K562 (cell line): ENCODE measurements at regions not wholly inside any gene's neighbourhood (a gene's known extent, or its start where the extent isn't known, plus 50 kb on each side); places are given as distances from the start of the nearest gene placed in this dataset.

Experiments
- ATAC-seq: fragments of 200-7000 bp; cut with Tn5 transposase; 3 replicates; pipeline ENCODE4 v1.9.1; 2020; ENCODE audit warnings: moderate library complexity
- BruUV-seq: library from RNA; stranded (reverse); fragments of 400-500 nt; replicated peaks from 2 replicates; lab custom pipeline; 2021; lab: Mats Ljungman, UMichigan
- CTCF ChIA-PET: fragments of 300-600 bp; formaldehyde crosslinking; extraction: SDS; loops from one replicate; lab custom pipeline; 2021; ENCODE audit warnings: low intra/inter-chr PET ratio; lab: Yijun Ruan, JAX
- POLR2A ChIA-PET: fragments of 300-600, 350-650 bp; sonication (Branson Sonifier 250); formaldehyde crosslinking; extraction: SDS; loops from one replicate; lab custom pipeline; 2021; ENCODE audit warnings: antibody characterized with exemption, inconsistent platforms; lab: Yijun Ruan, JAX
- DNase-seq, 4 experiments: peaks; one replicate each; pipeline versions ENCODE4 v3.0.0 to v3.0.0-alpha.2; 2011 to 2018; ENCODE audit warnings: low spot score in 3 of 4, mixed read lengths in 3 of 4; ENCODE audit errors: extremely low read depth in 1 of 4
- FAIRE-seq: peaks from 2 replicates; lab custom pipeline; 2011; peaks lifted over from hg19 to GRCh38; lab: Jason Lieb, UNC
- H2AFZ ChIP-seq: 2 replicates; pipeline ENCODE4 v1.6.0; 2011; ENCODE audit warnings: low read depth, low read length, control low read depth, inconsistent platforms
- H3K27ac ChIP-seq: fragments of 200-600 bp; 3 replicates; pipeline ENCODE4 v1.8.0; 2011; ENCODE audit warnings: low read depth, mild to moderate bottlenecking, control low read depth, inconsistent platforms, low read length, moderate library complexity, mixed read lengths; ENCODE audit errors: extremely low read depth
- H3K27me3 ChIP-seq, 2 experiments: fragments of 300-600 bp in 1 of 2; 2 replicates in 1 of 2; 3 replicates in 1 of 2; pipeline versions ENCODE4 v1.6.0 to v1.8.0; 2011; ENCODE audit warnings: inconsistent platforms in 2 of 2, low read length in 2 of 2, mild to moderate bottlenecking in 1 of 2, mixed read lengths in 1 of 2, moderate library complexity in 1 of 2; ENCODE audit not compliant: control insufficient read depth in 2 of 2, insufficient read depth in 2 of 2
- H3K36me3 ChIP-seq: fragments of 300-600 bp; 3 replicates; pipeline ENCODE4 v1.8.0; 2011; ENCODE audit warnings: mild to moderate bottlenecking, low read length, inconsistent platforms; ENCODE audit not compliant: control insufficient read depth, insufficient read depth
- H3K4me1 ChIP-seq, 2 experiments: fragments of 200-600 bp in 1 of 2; replicated peaks in 1 of 2; 2 replicates in 1 of 2; 3 replicates in 1 of 2; pipeline versions ENCODE4 v1.5.1 to v1.8.0; 2011; ENCODE audit warnings: inconsistent platforms in 2 of 2, low read length in 2 of 2, mild to moderate bottlenecking in 1 of 2, mixed read lengths in 1 of 2, moderate library complexity in 1 of 2; ENCODE audit not compliant: control insufficient read depth in 2 of 2, insufficient read depth in 2 of 2
- H3K4me2 ChIP-seq: 2 replicates; pipeline ENCODE4 v1.6.1; 2011; ENCODE audit warnings: low read length, control low read depth, inconsistent platforms, mixed read lengths; ENCODE audit not compliant: insufficient read depth
- H3K4me3 ChIP-seq: fragments of 200-600 bp; sonication (generic), shearing (Covaris generic); 2 replicates; pipeline ENCODE4 v1.5.1; 2016; ENCODE audit warnings: control low read depth, inconsistent platforms
- H3K79me2 ChIP-seq: fragments of 200-600 bp; 3 replicates; pipeline ENCODE4 v1.8.0; 2011; ENCODE audit warnings: low read length, inconsistent platforms; ENCODE audit not compliant: control insufficient read depth, insufficient read depth
- H3K9ac ChIP-seq, 2 experiments: 2 replicates each; pipeline versions ENCODE4 v1.6.0 to v1.6.1; 2011; ENCODE audit warnings: low read depth in 2 of 2, low read length in 2 of 2, control low read depth in 1 of 2, inconsistent platforms in 1 of 2, mild to moderate bottlenecking in 1 of 2, mixed read lengths in 1 of 2; ENCODE audit not compliant: insufficient read depth in 1 of 2
- H3K9me1 ChIP-seq: one replicate; pipeline ENCODE4 v1.6.0; 2011; ENCODE audit warnings: inconsistent platforms, mild to moderate bottlenecking, low read length, moderate library complexity; ENCODE audit not compliant: control insufficient read depth, insufficient read depth
- H3K9me3 ChIP-seq: replicated peaks from 2 replicates; pipeline ENCODE4 v1.5.1; 2011; ENCODE audit warnings: low read depth, low read length, inconsistent platforms; ENCODE audit not compliant: control insufficient read depth, insufficient read depth
- H4K20me1 ChIP-seq: replicated peaks from 2 replicates; pipeline ENCODE4 v1.6.1; 2011; ENCODE audit warnings: low read length, inconsistent platforms, mixed read lengths; ENCODE audit not compliant: control insufficient read depth, insufficient read depth
- CREB3 ChIP-seq: fragments of 450-650 bp; conservative IDR thresholded peaks from 2 replicates; pipeline ENCODE4 v1.6.1; 2016; ENCODE audit warnings: missing genetic modification characterization, low read depth, mild to moderate bottlenecking, missing compliant biosample characterization, moderate library complexity
- RNF219 ChIP-seq: fragments of 250-450 bp; sonication (Bioruptor Pico); IDR thresholded peaks from 2 replicates; pipeline ENCODE4 v1.5.0; 2022; ENCODE audit warnings: mild to moderate bottlenecking
- SMAD2 ChIP-seq: fragments of 150-350 bp; IDR thresholded peaks from 2 replicates; pipeline ENCODE4 v1.6.1; 2014; ENCODE audit warnings: low read depth, mild to moderate bottlenecking, low read length
- WGBS: fragments of 100-300 bp; shearing (Covaris generic); methylation state at CpG from one replicate; pipeline ENCODE4 v1.1.6; 2016; ENCODE audit warnings: low coverage, mixed read lengths; ENCODE audit not compliant: insufficient coverage; ENCODE audit errors: missing lambda C conversion rate; 5-methylcytosine and 5-hydroxymethylcytosine counted together
- in situ Hi-C: fragments of 300-500 bp; cut with MboI; formaldehyde crosslinking; loops from 4 replicates; pipeline ENCODE4 v1.15.0; 2018; ENCODE audit warnings: inconsistent platforms, mixed read lengths
- intact Hi-C: fragments of 100-400 bp; cut with micrococcal nuclease; formaldehyde crosslinking; loops from 2 replicates; pipeline ENCODE4 v1.14.2; 2022

- ChIA-PET CTCF (no interaction called here), POLR2A (no interaction called here)
- Histone ChIP-seq H3K4me1 (no peaks in the 10 kb centered on the region), H4K20me1 (no peaks in the 10 kb centered on the region), H3K4me3 (no peak overlapping the region), H3K9me3 (no peaks in the 10 kb centered on the region), H3K36me3 (no peaks in the 10 kb centered on the region), H3K27ac (no peak overlapping the region), H3K27me3 (no peaks in the 10 kb centered on the region), H3K4me2 (no peak overlapping the region), H3K79me2 (no peaks in the 10 kb centered on the region), H3K9me1 (no peaks in the 10 kb centered on the region), H2AFZ (no peak overlapping the region), H3K9ac (no peak overlapping the region)
- DNase-seq: no peak
- in situ Hi-C loops (no loop called here), intact Hi-C loops (no loop called here)
- no peak for ATAC-seq
- FAIRE-seq: no peak
- TF ChIP-seq RNF219 (CRISPR knock-in tag) (no peak), CREB3 (tag) (no peak), SMAD2 (no peak)
- WGBS: 0% methylated on average over 5 of the region's 5 CpGs
- no TSS peak for BruUV-seq
Measured at GRCh38 chr2:194452504-194452903, 1204.5 kb upstream of the SLC39A10 start.
